NOMO-1 (cell line): ENCODE measurements at regions not wholly inside any gene's neighbourhood (a gene's known extent, or its start where the extent isn't known, plus 50 kb on each side); places are given as distances from the start of the nearest gene placed in this dataset.

Source experiments
- DNase-seq, 2 experiments: peaks; one replicate each; lab custom pipeline; 2025; ENCODE audit not compliant: unreplicated experiment in 2 of 2; lab: John Stamatoyannopoulos, UW

- no peak for DNase-seq
These were observed 159.5 kb upstream of the NDUFV2 start for GRCh38 chr18:8942909-8943545.

- no peak for DNase-seq
These were observed 158.3 kb upstream of the NDUFV2 start for GRCh38 chr18:8943900-8944870.

GRCh38 chr18:8944871-8945245 lies 157.6 kb upstream of the NDUFV2 start:
- DNase-seq, result no peak

- no peak for DNase-seq
These were observed 157.0 kb upstream of the NDUFV2 start for GRCh38 chr18:8945514-8945913.

- DNase-seq, result no peak
These were observed 156.2 kb upstream of the NDUFV2 start for GRCh38 chr18:8946066-8946838.

GRCh38 chr18:8947566-8947965 lies 154.9 kb upstream of the NDUFV2 start:
- DNase-seq, result no peak

GRCh38 chr18:8948011-8948410 lies 154.5 kb upstream of the NDUFV2 start:
- DNase-seq, result no peak

- DNase-seq, result no peak
These were observed 153.9 kb upstream of the NDUFV2 start for GRCh38 chr18:8948471-8949149.

GRCh38 chr18:8949206-8949605 lies 153.3 kb upstream of the NDUFV2 start:
- no peak for DNase-seq

- DNase-seq, result no peak
These were observed 151.0 kb upstream of the NDUFV2 start for GRCh38 chr18:8951491-8951890.

GRCh38 chr18:8952174-8952573 lies 150.3 kb upstream of the NDUFV2 start:
- DNase-seq, result no peak

GRCh38 chr18:8952769-8953760 lies 149.4 kb upstream of the NDUFV2 start:
- DNase-seq, result no peak

- no peak for DNase-seq
These were observed 144.8 kb upstream of the NDUFV2 start for GRCh38 chr18:8957731-8958130.

- no peak for DNase-seq
These were observed 143.8 kb upstream of the NDUFV2 start for GRCh38 chr18:8958660-8959059.

GRCh38 chr18:8959551-8960135 lies 142.9 kb upstream of the NDUFV2 start:
- DNase-seq, result no peak

- no peak for DNase-seq
These were observed 141.5 kb upstream of the NDUFV2 start for GRCh38 chr18:8960740-8961657.

GRCh38 chr18:8962192-8962779 lies 140.2 kb upstream of the NDUFV2 start:
- DNase-seq, result no peak
